ENCODE measurements at regions not wholly inside any gene's neighbourhood (a gene's known extent, or its start where the extent isn't known, plus 50 kb on each side); places are given as distances from the start of the nearest gene placed in this dataset.

DNA sequence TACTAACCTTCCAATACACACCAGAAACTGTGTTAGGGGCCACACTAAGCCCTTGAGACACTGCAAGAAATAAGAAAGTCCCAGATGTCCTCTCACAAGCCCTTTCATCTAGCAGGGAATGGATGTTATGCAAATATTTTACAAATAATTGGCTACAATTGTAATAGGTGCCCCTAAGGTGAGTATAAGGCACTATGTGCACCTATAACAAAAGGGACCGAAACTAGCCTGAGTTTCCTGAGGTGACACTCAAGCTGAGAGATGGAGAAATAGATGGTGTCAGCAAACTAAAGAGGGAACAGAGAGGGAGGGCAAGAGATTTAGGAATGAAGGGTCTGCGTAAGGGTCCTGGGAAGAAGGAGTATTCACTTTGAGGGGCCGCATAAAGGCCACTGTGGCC lies 212.6 kb downstream of the TTC8 start:
- no peak for TF ChIP-seq CHD1 (IDR thresholded peaks at IDR 0.05; ENCODE audit: low read depth, low read length)
- TF ChIP-seq POLR2A (IDR thresholded peaks at IDR 0.05; ENCODE audit: control extremely low read depth in 1 of 2, low read depth in 2 of 2, low read length in 2 of 2) = no peak
- TF ChIP-seq, protein P1, sequence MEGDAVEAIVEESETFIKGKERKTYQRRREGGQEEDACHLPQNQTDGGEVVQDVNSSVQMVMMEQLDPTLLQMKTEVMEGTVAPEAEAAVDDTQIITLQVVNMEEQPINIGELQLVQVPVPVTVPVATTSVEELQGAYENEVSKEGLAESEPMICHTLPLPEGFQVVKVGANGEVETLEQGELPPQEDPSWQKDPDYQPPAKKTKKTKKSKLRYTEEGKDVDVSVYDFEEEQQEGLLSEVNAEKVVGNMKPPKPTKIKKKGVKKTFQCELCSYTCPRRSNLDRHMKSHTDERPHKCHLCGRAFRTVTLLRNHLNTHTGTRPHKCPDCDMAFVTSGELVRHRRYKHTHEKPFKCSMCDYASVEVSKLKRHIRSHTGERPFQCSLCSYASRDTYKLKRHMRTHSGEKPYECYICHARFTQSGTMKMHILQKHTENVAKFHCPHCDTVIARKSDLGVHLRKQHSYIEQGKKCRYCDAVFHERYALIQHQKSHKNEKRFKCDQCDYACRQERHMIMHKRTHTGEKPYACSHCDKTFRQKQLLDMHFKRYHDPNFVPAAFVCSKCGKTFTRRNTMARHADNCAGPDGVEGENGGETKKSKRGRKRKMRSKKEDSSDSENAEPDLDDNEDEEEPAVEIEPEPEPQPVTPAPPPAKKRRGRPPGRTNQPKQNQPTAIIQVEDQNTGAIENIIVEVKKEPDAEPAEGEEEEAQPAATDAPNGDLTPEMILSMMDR (IDR thresholded peaks at IDR 0.05; ENCODE audit: control extremely low read depth in 1 of 3, insufficient read depth in 1 of 3, low read depth in 1 of 3, low read length in 3 of 3) = no peak
- no peak for TF ChIP-seq RAD21 (IDR thresholded peaks at IDR 0.05 in 1 of 2, conservative IDR thresholded peaks at IDR 0.05 in 1 of 2; ENCODE audit: low read depth in 2 of 2, low read length in 2 of 2)
- TF ChIP-seq ATF3 (IDR thresholded peaks at IDR 0.05; ENCODE audit: insufficient read depth, low read depth, low read length) = no peak

All from H1 (cell line).